ENCODE measurements at regions not wholly inside any gene's neighbourhood (a gene's known extent, or its start where the extent isn't known, plus 50 kb on each side); places are given as distances from the start of the nearest gene placed in this dataset.

GRCh38 chr2:239608723-239609122 is 207.9 kb upstream of the HDAC4 start:
- no peak for DNase-seq

GRCh38 chr2:239608260-239608659 is 207.4 kb upstream of the HDAC4 start:
- no peak for DNase-seq

- no peak for DNase-seq
Observed at GRCh38 chr2:239607517-239608191, 206.8 kb upstream of the HDAC4 start.

GRCh38 chr2:239606741-239607516 is 206.1 kb upstream of the HDAC4 start:
- no peak for DNase-seq

- DNase-seq: no peak
Observed at GRCh38 chr2:239605976-239606375, 205.2 kb upstream of the HDAC4 start.

- no peak for DNase-seq
Observed at GRCh38 chr2:239605409-239605808, 204.6 kb upstream of the HDAC4 start.

- DNase-seq: no peak
Observed at GRCh38 chr2:239604861-239605260, 204.0 kb upstream of the HDAC4 start.

GRCh38 chr2:239603411-239604356 is 202.9 kb upstream of the HDAC4 start:
- DNase-seq: no peak

GRCh38 chr2:239602290-239603282 is 201.8 kb upstream of the HDAC4 start:
- no peak for DNase-seq

- DNase-seq: no peak
Observed at GRCh38 chr2:239601880-239602279, 201.1 kb upstream of the HDAC4 start.

GRCh38 chr2:239601201-239601851 is 200.5 kb upstream of the HDAC4 start:
- no peak for DNase-seq

GRCh38 chr2:239600650-239601049 is 199.8 kb upstream of the HDAC4 start:
- no peak for DNase-seq

GRCh38 chr2:239600001-239600593 is 199.3 kb upstream of the HDAC4 start:
- DNase-seq: no peak

GRCh38 chr2:239599299-239599698 is 198.5 kb upstream of the HDAC4 start:
- no peak for DNase-seq

- no peak for DNase-seq
Observed at GRCh38 chr2:239598732-239599090, 197.9 kb upstream of the HDAC4 start.

- DNase-seq: no peak
Observed at GRCh38 chr2:239598011-239598731, 197.4 kb upstream of the HDAC4 start.

GRCh38 chr2:239597216-239597615 is 196.4 kb upstream of the HDAC4 start:
- no peak for DNase-seq

- no peak for DNase-seq
Observed at GRCh38 chr2:239596792-239597191, 196.0 kb upstream of the HDAC4 start.

GRCh38 chr2:239596253-239596652 is 195.4 kb upstream of the HDAC4 start:
- no peak for DNase-seq

GRCh38 chr2:239595726-239596125 is 194.9 kb upstream of the HDAC4 start:
- no peak for DNase-seq

Measured in NCI-H748 treated with DMSO at 0.1 percent for 48 hours (cell line).